ENCODE measurements at regions not wholly inside any gene's neighbourhood (a gene's known extent, or its start where the extent isn't known, plus 50 kb on each side); places are given as distances from the start of the nearest gene placed in this dataset.
A peak's percentile ranks its signal among the peaks of the same experiment; 100 is the strongest.
"Not testable (repeated sequence)": the region's sequence is repeated elsewhere in the genome, so short reads cannot be mapped to it uniquely, and the experiment has no call there.

DNA sequence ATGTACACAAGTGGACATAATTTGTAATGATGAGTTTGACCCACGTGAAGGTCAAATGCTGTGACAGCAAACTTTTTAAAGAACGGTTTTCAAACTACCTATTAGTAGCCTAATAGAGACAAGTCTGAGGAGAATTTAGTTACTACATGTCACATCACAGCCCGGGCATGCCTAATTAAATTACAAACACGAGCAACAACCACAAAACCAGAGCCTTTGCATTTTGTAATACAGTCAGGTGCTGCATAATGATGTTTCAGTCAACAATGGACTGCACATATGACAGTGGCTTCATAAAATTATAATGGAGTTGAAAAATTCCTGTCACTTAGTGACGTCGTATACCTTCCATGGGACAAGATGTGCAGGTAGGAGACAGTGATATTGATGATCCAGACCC lies 274.5 kb downstream of the DACT1 start:
- no peak for DNase-seq (ENCODE audit: extremely low read depth in 1 of 11, low read depth in 9 of 11, low spot score in 4 of 11)

DNA sequence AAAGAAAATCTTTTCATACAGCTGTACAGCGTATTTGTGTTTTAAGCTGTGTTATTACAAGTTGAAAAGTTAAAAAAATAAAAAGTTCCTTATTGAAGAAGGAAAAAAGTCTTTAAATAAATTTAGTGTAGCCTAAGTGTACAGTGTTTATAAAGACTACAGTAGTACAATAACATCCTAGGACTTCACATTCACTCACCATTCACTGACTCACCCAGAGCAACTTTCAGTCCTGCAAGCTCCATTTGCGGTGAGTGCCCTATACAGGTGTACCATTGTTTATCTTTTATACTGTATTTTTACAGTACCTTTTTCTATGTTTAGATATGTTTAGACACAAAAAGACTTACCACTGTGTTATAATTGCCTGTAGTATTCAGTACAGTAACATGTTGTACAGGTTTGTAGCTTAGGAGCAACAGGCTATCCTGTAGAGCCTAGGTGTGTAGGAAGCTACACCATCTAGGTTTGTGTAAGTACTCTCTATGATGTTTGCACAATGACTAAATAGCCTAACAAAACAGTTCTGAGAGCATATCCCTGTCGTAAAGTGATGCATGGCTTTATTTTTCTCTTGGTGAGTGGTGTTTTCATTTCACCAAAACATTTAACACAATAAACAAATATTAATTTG lies 275.2 kb downstream of the DACT1 start:
- no peak for DNase-seq (ENCODE audit: extremely low read depth in 1 of 11, low read depth in 9 of 11, low spot score in 4 of 11)

DNA sequence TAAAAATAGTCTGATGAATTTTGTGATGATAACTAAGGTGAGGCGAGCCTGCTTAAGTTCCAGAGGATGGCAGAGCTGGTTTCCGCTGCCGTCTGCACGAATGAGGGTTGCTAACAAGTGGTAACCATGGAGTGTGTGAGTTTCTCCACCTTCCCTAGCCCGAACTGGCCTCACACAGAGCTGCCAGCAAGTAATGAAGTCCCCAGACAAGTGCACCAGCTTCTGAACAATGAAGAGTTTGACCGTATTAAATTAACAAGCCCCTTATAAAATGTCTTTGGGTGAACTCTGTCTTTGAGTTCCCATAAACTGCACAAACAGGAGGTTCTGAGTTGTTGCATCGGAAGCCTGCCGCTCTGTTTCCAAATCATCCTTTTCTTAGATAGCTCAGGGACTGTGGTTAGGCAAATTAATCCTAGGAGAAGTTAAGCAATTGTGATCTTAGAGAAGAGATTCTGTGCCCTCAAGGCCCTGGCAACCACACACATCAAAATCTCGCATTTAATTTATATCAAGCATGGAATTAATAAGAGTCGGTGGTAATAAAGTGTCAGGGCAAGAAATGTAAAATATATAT lies 274.1 kb upstream of the DAAM1 start:
- DNase-seq (ENCODE audit: extremely low read depth in 1 of 11, low read depth in 9 of 11, low spot score in 4 of 11), result no peak

DNA sequence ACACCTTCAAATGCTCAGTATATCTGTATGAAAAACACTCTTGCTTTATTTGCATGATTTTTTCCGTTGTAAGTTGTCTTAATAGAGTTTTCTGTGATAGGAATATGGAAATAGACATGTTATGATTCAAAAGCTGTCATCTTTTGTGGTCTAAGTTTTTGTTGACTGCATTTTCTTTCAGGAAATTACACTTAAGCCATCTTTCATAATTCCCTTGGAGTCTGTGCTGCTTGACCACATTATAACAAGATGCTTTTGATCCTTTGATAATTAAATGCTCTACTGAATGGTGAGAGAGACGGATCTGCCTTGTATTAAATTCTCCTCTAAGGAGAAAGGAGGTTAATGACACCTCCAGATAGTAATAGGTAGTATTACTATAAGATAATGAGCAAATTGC lies 272.8 kb upstream of the DAAM1 start:
- DNase-seq (ENCODE audit: extremely low read depth in 1 of 11, low read depth in 9 of 11, low spot score in 4 of 11), result no peak

DNA sequence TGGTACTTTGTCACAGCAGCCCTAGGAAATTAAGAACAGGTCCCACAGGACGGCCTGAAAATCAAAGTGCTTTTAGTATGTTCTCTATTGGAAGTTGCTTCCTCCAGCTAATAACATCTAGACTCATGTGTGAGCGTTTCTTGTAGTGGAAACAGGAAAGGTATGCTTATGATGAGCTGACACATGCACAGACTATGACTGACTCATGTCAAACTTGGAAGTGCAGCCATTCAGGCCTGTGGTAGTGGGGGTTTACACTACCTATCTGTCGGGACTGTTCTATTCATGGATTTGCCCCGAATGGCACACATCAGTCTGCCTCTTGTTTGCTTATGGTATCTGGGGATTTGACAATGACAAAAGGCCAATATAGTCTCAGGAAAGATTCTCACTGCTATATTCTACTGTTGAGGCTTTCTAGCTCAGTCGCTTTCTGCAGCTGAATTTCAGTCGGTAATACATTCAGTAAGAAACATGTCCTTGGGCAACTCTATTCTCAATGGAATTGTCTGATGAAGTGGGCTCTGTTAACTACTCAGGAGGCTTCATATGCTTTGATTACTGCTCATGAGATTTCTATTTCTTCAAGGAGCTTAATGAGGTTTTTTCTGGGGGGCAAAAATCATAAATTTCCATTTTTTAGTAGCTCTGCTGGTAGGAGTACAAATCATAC lies 270.3 kb upstream of the DAAM1 start:
- DNase-seq (ENCODE audit: extremely low read depth in 1 of 11, low read depth in 9 of 11, low spot score in 4 of 11), result no peak

DNA sequence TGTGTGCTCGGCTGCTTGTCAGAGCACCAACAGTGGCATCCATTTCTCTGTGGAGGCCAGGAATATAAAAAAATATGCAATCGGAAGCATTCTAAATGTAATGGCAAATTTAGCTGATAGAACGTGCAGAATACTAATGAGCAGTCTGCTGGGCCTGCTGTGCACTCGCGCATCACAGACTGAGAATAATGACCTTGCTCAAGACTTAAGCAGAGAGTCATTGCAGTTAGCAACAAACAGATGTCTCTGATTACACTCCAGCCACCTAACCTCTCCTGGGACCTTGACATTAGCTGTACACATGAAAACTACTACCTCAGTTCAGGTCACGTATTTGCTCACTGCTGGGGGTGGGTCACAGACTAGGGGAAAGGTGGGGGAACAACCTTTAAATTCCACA lies 269.2 kb upstream of the DAAM1 start:
- peak in 6 of 11 donors; percentile 18 to 34 (median 26) for DNase-seq (ENCODE audit: extremely low read depth in 1 of 11, low read depth in 9 of 11, low spot score in 4 of 11)

DNA sequence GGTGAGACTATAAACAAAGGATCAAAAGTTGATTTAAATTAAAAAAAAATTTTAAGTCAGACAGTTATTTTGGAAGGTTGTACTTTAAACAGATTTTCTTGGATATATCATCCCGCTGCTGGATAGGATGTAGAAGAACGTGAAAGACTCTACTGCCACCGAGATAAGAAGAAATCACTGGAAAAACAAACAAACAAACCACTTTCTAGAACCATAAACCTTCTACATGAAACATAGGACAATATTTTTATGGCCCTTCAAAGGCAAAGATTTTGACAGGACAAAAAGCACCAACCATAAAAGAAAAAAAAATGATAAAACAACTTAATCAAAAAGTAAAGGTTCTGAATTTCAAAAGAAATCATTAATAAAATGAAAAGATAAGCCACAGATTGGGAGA lies 268.2 kb upstream of the DAAM1 start:
- no peak for DNase-seq (ENCODE audit: extremely low read depth in 1 of 11, low read depth in 9 of 11, low spot score in 4 of 11)

DNA sequence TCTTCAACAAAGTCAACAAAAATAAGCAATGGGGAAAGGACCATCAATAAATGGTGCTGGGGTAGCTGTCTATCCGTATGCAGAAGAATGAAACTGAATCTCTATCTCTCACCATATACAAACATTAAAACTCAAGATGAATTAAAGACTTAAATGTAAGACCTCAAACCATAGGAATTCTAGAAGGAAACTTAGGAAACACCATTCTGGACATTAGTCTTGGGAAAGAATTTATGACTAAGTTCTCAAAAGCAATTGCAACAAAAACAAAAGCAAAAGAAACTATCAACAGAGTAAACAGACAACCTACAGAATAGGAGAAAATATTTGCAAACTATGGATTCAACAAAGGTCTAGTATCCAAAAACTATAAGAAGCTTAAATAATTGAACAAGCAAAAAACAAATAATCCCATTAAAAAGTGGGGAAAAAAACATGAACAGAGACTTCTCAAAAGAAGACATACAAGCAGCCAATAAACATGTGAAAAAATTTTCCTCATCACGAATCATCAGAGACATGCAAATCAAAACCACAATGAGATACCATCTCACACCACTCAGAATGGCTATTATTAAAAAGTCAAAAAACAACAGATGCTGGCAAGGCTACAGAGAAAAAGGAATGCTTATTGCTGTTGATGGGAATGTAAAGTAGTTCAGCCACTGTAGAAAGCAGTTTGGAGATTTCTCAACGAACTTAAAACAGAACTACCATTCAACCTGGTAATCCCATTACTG lies 266.1 kb upstream of the DAAM1 start:
- not testable (repeated sequence) for DNase-seq (ENCODE audit: extremely low read depth in 1 of 11, low read depth in 9 of 11, low spot score in 4 of 11)

DNA sequence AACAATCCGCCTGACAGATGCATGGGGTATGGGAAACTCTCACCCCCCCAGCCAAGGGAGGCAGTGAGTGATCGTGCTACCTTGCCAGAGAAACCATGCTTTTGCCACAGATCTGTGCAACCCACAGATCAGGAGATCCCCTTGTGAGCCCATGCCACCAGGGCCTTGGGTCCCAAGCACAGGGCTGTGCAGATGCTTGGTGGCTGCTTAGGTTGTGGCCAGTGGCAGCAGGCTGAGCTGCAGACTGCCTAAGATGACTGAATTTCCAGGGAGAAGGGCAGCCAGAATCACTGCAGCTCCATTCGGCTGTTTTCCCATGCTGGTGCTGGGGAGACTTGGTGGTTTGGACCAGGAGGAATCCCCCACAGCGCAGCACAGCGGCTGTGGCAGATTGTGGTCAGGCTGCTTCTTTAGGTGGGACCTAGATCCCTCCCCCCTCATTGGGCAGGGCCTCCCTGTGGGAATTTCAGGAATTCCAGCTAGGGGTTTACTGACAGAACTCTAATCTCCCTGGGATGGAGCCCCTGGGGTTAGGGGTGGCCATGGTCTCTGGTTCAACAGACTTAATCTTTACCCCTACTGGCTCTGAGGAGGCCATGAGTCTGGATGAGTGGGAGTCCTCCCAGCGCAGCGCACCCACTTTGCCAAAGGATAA lies 264.6 kb upstream of the DAAM1 start:
- DNase-seq (ENCODE audit: extremely low read depth in 1 of 11, low read depth in 9 of 11, low spot score in 4 of 11), result no peak

DNA sequence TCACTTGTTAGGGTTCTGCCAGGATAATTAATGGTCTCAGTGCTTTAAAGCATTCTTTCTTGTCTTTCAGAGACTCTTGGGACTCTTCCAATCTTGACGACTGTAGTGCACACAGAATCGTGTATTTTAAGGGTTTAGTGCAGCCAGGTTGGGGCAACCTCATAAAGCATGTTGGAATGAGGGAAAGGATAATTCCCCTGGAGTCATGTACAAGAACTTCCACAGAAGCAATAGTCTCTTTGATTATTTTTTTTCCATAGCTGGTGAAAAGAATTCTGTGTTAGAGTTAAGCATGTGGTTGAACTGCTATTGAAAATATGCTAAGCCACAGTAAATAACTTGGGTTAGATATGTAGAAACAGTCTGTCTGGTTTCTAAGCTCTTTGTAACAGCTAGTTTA lies 246.8 kb upstream of the DAAM1 start:
- DNase-seq (ENCODE audit: extremely low read depth in 1 of 11, low read depth in 9 of 11, low spot score in 4 of 11), result peak in 1 of 11 donors; percentile 34

DNA sequence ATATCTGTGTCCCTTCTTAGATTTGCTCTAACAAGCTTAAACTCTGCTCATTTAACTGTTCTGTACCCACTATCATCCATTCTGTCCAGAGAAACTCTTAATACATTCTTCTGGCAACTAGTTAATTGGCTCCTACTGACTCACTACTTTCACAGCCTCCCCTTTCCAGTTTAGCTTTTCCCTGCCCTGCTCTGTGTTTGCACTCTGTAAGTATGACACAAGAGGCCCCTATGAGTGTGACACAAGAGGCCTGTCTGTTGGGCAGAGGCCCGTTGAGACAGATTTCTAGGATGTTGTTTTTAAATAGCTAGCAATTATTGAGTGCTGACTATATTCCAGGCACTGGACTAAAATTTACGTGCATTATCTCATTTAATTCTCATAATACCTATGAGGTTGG lies 246.0 kb upstream of the DAAM1 start:
- no peak for DNase-seq (ENCODE audit: extremely low read depth in 1 of 11, low read depth in 9 of 11, low spot score in 4 of 11)

DNA sequence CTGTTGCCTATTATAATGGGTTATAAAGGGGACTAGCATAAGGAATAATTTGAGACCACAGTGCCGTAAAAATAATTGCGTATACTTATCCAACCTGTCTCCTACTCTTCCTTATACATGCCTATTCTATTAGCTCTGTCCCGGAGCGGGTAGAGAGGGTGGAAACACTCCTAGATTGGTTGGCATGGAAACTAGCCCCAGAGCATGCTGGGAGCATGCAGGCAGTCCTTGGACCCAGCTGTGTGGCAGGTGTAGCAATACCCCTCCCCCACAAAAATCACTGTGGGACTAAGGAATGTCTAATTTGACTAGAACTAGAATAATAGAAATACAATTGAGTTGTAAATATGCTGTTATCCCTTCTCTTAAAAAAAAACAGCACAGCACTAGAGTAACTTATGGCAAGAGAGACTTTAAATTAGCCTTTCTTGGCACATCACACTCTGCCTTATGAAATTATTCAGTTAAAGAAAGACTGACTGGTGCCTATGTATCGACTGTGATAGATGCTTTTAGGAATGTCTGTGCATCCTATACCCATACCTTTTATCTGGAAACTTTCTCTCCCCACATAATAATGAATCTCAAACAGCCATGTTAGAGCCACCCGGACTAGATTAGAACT lies 244.0 kb upstream of the DAAM1 start:
- peak in 1 of 11 donors; percentile 67 for DNase-seq (ENCODE audit: extremely low read depth in 1 of 11, low read depth in 9 of 11, low spot score in 4 of 11)

DNA sequence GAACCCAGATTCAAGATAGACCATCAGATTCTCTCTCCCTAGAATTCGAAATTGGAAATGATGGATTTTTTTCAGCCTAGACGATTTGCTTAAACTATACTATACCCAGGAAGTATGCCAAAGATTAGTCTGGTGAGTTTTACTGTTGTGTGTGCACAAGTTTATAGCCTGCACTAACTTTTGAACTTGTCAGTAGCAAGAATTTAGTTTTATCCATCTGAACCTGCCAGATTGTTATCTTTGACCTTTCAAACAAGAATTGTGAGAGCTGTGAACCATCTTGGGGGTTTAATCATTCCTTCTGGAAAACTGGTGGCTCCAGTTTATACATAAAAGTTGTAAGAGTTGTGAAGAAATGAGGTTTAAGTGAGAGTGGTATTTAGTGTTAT lies 243.5 kb upstream of the DAAM1 start:
- DNase-seq (ENCODE audit: extremely low read depth in 1 of 11, low read depth in 9 of 11, low spot score in 4 of 11), result no peak

DNA sequence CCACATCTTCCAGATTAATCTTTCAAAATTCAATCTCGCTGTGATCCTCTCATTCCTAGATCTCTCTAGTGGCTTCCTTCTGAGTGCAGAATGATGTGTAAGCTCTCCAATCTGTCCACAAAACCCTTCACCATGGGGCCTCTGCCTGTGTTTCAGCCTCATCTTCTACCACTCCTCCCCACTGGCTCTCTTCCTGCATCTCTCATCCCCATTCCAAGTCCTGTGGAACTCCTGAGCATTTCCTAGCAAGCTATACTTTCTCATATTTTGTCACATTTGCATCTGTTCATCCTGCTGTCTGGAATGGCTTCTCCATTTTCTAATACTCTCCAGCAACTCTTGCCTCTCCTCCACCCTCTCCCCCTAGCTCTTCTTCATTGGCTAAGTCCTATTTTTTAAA lies 242.0 kb upstream of the DAAM1 start:
- DNase-seq (ENCODE audit: extremely low read depth in 1 of 11, low read depth in 9 of 11, low spot score in 4 of 11), result no peak

DNA sequence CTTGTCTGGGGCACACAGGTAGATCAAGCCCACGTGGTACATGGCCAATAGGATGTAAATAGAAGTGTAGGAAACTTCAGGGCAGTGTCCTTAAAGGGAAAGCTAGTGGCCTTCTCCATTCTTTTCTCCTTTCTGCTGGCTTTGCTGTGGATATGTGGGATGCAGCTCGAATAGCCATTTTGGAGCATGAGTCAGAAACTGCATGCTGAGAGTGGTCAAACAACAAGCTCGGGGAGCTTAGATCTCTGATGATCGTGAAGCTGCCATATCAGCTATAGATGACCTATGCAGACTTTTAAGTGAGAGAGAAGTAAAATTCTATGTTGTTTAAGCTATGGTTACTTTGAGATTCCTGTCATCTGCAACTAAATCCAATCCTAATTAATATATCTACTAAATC lies 241.3 kb upstream of the DAAM1 start:
- DNase-seq (ENCODE audit: extremely low read depth in 1 of 11, low read depth in 9 of 11, low spot score in 4 of 11), result no peak

DNA sequence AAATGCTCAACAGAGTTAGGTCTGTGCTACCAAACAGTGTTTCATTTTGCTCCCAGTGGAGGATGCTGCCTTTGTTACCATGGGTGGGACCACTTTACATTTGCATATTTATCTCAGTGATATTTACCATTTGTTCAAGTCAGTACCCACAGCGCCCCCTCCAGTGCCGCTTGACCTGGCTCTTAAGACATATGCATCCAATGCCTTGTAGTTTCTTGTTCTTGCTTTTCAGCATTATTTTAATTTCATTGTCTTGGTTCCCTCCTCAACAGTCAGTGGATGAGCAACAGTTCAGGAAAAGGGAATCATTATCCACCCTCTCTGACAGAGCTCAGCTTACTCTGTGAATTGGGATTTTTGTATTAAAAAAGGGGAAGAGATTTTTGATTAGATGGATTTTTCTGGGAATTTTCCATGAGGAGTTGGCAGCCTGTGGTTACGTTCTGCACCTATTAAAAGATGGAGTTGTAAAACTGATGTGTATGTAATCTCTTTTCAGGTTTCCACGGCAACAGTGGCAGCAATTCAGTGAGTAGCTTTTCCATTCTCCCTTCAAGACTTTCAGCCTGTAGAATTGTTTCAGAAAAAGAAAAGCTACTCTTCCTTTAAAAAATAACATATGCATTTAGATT lies 240.5 kb upstream of the DAAM1 start:
- no peak for DNase-seq (ENCODE audit: extremely low read depth in 1 of 11, low read depth in 9 of 11, low spot score in 4 of 11)

DNA sequence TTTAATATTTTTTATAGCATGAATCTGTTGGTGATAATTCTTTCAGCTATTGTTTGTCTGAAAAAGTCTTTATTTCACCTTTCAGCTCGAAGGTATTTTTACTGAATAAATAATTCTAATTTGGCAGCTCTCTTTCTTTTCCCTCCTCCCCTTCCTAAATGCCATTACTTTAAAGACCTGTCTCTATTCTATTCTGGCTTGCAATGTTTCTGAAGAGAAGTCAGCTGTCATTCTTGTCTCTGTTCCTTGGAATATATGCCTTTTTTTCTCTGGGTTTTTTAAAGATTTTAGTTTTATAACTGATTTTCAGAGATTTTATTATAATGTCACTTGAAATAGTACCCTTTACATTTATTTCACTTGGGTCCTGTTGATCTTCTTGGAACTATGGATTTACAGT lies 237.9 kb upstream of the DAAM1 start:
- DNase-seq (ENCODE audit: extremely low read depth in 1 of 11, low read depth in 9 of 11, low spot score in 4 of 11), result no peak

DNA sequence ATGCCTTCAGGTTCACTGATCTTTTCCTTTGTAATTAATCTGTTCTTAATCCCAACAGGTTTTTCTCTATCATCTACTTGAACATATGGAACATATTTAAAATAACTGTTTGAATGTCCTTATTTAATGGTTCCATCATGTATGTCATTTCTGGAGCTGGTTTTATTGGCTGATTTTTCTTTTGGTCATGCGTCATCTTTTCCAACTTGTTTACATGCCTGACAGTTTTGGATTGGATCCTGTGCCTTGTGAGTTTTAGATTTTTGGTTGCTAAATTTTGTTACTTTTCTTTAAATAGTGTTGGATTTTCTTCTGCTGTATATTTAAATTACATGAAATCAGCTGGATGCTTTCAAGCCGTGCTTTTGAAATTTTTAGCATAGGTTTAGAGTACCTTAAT lies 237.3 kb upstream of the DAAM1 start:
- no peak for DNase-seq (ENCODE audit: extremely low read depth in 1 of 11, low read depth in 9 of 11, low spot score in 4 of 11)

DNA sequence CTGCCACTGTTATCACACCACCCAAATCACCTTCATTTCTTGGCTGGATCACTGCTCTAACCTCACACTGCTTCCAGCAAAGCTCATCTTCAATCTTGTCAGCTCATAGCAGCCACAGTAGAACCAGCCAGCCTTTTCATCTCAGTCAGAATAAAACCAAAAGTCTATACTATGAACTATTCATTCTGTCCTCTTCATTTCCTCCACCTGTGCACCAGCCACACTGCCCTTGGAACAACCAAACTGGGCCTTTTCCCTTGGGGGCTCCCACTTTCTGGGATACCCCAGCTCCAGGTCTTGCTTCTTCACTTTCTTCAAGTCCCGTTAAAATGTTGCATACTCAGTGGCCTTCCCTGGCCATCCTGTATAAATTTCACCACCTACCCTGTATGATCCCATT lies 234.4 kb upstream of the DAAM1 start:
- no peak for DNase-seq (ENCODE audit: extremely low read depth in 1 of 11, low read depth in 9 of 11, low spot score in 4 of 11)

Measured in renal cortex interstitium (tissue), 11 donors.